ENCODE measurements at regions not wholly inside any gene's neighbourhood (a gene's known extent, or its start where the extent isn't known, plus 50 kb on each side); places are given as distances from the start of the nearest gene placed in this dataset.

DNA sequence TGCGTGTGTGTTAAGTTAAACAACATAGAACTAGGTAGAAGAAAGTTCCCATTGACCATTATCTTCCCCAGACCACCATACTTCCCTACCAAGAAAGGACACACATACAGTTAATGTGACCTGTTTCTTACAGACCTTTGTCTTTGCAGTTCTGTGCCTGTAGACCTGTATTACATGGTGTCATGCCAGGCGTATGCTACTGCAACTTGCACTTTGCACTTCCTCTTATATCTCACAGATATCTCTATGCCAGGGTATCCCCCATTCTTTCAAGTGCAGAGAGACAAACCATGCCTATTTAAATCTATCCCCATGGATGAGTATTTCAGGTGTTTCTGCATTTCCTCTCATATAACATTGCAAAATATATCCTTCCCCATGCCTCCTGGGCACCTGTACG is 136.8 kb upstream of the PKDCC start:
- no peak for TF ChIP-seq CTCF (conservative IDR thresholded peaks at IDR 0.05 in 1 of 2, IDR thresholded peaks at IDR 0.05 in 1 of 2; ENCODE audit: extremely low read depth in 1 of 2, insufficient read depth in 1 of 2, low read depth in 1 of 2, low read length in 2 of 2)
- TF ChIP-seq EZH2 (IDR thresholded peaks at IDR 0.05; ENCODE audit: borderline replicate concordance, low read length), result no peak

All from mammary epithelial cell (primary cell).